H7 (cell line): ENCODE measurements at regions not wholly inside any gene's neighbourhood (a gene's known extent, or its start where the extent isn't known, plus 50 kb on each side); places are given as distances from the start of the nearest gene placed in this dataset.
"Not testable (repeated sequence)": the region's sequence is repeated elsewhere in the genome, so short reads cannot be mapped to it uniquely, and the experiment has no call there.

ENCODE experiments used
- DNase-seq: peaks from one replicate; pipeline ENCODE4 v3.0.0; 2012
- H3K27me3 ChIP-seq: 2 replicates; pipeline ENCODE4 v1.6.0; 2011; ENCODE audit warnings: mild to moderate bottlenecking, low read length; ENCODE audit not compliant: control insufficient read depth, insufficient read depth
- H3K36me3 ChIP-seq: replicated peaks from 2 replicates; pipeline ENCODE4 v1.5.1; 2011; ENCODE audit warnings: low read length; ENCODE audit not compliant: control insufficient read depth, insufficient read depth
- H3K4me3 ChIP-seq: 2 replicates; pipeline ENCODE4 v1.5.1; 2011; ENCODE audit warnings: low read depth, mild to moderate bottlenecking, control low read depth, low read length, moderate library complexity; ENCODE audit not compliant: insufficient read depth

GRCh38 chr14:76293221-76293620, 82.7 kb upstream of the ESRRB start:
- H3K4me3 ChIP-seq, result no peak overlapping the region
- H3K36me3 ChIP-seq, result no peaks in the 10 kb centered on the region
- no peak for DNase-seq
- H3K27me3 ChIP-seq, result no peaks in the 10 kb centered on the region

DNA sequence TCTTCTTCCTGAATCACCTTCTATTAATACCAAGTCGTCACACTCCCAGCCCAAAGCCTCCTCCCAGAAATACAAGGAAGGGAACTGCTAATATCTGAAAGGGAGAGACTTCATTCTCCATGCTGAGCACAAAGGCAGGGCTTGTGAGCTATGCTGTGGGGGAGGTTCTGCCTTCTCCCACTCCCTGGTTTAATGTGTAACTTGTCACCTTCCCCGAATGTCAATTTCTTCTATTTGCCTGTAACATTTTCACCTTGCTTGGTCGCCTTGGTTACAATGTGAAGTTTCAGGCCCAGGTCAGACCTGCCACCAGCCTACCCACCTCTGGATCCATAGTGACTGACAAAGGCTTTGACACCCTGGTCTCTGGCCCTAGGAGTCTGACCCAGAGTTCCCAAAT, 82.0 kb upstream of the ESRRB start:
- no peaks in the 10 kb centered on the region for H3K27me3 ChIP-seq
- no peak overlapping the region for H3K4me3 ChIP-seq
- H3K36me3 ChIP-seq, result no peaks in the 10 kb centered on the region
- no peak for DNase-seq

DNA sequence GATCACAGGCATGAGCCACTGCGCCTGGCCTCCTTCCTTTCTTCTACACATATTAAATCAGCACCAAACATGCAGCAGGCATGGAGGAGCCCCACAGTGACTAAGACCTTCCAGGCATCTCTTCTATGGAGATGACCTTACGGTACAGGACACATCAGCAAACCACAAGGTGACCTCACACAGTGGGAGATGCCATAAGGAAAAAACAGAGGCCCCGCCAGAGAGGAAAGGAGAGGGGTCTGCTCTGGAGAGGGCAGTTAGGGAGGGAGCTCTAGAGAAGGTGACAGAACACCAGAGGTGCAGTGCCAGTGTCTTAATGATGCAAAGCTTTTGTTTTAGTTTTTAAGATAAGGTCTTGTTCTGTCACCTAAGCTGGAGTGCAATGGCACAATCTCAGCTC, 81.1 kb upstream of the ESRRB start:
- H3K36me3 ChIP-seq, result no peaks in the 10 kb centered on the region
- DNase-seq, result no peak
- H3K27me3 ChIP-seq, result no peaks in the 10 kb centered on the region

DNA sequence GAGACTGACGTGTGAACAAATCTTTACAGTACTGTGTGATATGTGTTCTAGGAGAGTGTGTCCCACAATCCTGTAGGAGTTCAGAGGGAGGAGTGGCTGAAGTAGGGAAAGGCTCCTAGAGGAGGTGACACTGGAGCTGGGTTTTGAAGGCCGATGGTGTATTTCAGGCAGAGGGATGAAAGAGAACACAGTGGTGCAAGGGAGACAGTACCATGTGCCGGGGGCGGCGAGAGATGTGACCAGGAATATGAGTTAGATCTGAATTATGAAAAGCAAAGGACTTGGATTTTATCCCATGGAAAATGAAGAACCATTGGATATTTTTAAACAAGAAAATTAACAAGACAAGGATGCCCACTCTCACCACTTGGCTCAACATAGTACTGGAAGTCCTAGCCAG, 77.0 kb upstream of the ESRRB start:
- H3K4me3 ChIP-seq, result no peak overlapping the region
- no peak for DNase-seq
- no peaks in the 10 kb centered on the region for H3K36me3 ChIP-seq
- no peaks in the 10 kb centered on the region for H3K27me3 ChIP-seq

More for the DNA sequence above, 81.1 kb upstream of the ESRRB start:
- H3K4me3 ChIP-seq, result no peak overlapping the region

GRCh38 chr14:76303188-76303587, 72.7 kb upstream of the ESRRB start:
- H3K27me3 ChIP-seq, DNase-seq, H3K4me3 ChIP-seq, H3K36me3 ChIP-seq: not testable (repeated sequence)

- no peak for DNase-seq
- no peaks in the 10 kb centered on the region for H3K36me3 ChIP-seq
- no peaks in the 10 kb centered on the region; the same call in none of the 2 replicates for H3K27me3 ChIP-seq
- no peak overlapping the region for H3K4me3 ChIP-seq
Measured at GRCh38 chr14:76304536-76305267, 71.2 kb upstream of the ESRRB start.

GRCh38 chr14:76305268-76305826, 70.6 kb upstream of the ESRRB start:
- Histone ChIP-seq H3K4me3 (no peak overlapping the region), H3K36me3 (no peaks in the 10 kb centered on the region), H3K27me3 (no peaks in the 10 kb centered on the region; the same call in none of the 2 replicates)
- no peak for DNase-seq

GRCh38 chr14:76306131-76306530, 69.8 kb upstream of the ESRRB start:
- Histone ChIP-seq H3K27me3 (peaks cover 2% of the 10 kb centered on the region), H3K36me3 (no peaks in the 10 kb centered on the region), H3K4me3 (no peak overlapping the region)
- DNase-seq, result no peak

GRCh38 chr14:76307786-76308780, 67.9 kb upstream of the ESRRB start:
- DNase-seq, result no peak
- Histone ChIP-seq H3K4me3 (no peak overlapping the region), H3K27me3 (peaks cover 6% of the 10 kb centered on the region), H3K36me3 (no peaks in the 10 kb centered on the region)

- H3K27me3 ChIP-seq, result peaks cover 6% of the 10 kb centered on the region
- DNase-seq, result no peak
- no peak overlapping the region for H3K4me3 ChIP-seq
Measured at GRCh38 chr14:76309572-76310162, 66.3 kb upstream of the ESRRB start.

DNA sequence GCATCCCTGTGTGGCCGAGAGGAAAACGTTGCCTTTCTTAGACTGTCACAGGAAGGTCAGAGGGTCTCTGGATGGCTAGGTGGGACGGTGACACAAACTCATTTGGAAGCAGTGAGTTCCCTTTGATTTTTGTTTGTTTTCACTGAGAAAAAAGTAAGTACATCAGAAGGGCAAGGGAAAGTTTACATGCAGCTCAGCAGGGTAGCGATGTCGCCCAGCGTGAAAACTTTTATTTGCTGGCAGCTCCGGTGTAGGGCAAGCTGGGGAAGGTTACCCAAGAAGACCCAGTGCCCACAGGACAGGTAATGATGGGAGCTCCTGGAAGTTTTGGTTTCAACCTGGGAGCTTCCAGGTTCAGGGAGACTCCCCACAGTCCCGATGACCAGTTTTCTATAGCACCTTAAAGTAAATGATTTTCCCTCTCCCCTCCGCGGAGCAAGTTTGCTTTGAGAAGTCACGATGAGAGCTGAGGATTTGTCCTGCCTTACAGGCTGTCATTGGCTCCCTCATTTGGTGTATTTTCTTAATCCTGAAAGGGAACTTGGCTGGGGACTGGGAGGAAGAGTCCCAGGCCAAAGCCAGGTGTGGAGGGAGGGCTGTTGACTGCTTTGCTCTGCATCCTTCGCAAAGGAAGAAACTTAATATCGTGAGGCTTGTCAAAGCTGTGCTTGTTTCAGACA, 64.7 kb upstream of the ESRRB start:
- DNase-seq, result peak; percentile 58
- H3K36me3 ChIP-seq, result no peaks in the 10 kb centered on the region
- H3K27me3 ChIP-seq, result peaks cover 6% of the 10 kb centered on the region
- H3K4me3 ChIP-seq, result peak overlapping the region; percentile 14; the same call in 1 of the 2 replicates

More at GRCh38 chr14:76309572-76310162, 66.3 kb upstream of the ESRRB start:
- no peaks in the 10 kb centered on the region for H3K36me3 ChIP-seq

DNA sequence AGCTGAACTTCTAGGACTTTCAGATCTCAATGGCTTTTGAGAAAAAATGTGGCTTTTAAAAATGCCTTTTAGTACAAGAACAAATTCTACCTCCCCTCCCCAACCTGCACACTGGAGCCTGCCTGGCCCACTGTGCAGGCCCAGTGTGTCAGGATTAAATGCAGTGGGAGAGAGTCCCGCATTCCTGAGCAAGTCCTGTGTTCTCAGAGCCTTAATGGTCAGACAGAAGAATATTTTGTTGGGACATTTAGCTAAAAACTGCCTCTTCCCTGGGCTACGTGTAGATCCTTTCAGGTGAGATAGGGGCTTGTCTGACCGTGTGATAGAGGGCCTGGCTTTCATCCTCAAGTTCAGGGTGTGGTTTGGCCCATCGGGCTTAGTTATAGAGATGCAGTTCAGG, 63.1 kb upstream of the ESRRB start:
- peaks cover 6% of the 10 kb centered on the region for H3K27me3 ChIP-seq
- no peaks in the 10 kb centered on the region for H3K36me3 ChIP-seq
- H3K4me3 ChIP-seq, result no peak overlapping the region
- DNase-seq, result no peak

- no peak overlapping the region for H3K4me3 ChIP-seq
- peak; percentile 25 for DNase-seq
- no peaks in the 10 kb centered on the region for H3K36me3 ChIP-seq
- peaks cover 6% of the 10 kb centered on the region for H3K27me3 ChIP-seq
Measured at GRCh38 chr14:76313303-76313702, 62.6 kb upstream of the ESRRB start.

- Histone ChIP-seq H3K27me3 (peaks cover 6% of the 10 kb centered on the region), H3K36me3 (no peaks in the 10 kb centered on the region), H3K4me3 (no peak overlapping the region)
- DNase-seq, result no peak
Measured at GRCh38 chr14:76313852-76314251, 62.1 kb upstream of the ESRRB start.
